GM19372 (cell line): ENCODE measurements at regions not wholly inside any gene's neighbourhood (a gene's known extent, or its start where the extent isn't known, plus 50 kb on each side); places are given as distances from the start of the nearest gene placed in this dataset.
"Not testable (repeated sequence)": the region's sequence is repeated elsewhere in the genome, so short reads cannot be mapped to it uniquely, and the experiment has no call there.

Experiments used
- ATAC-seq: cut with Tn5 transposase; IDR thresholded peaks from one replicate; pipeline ENCODE4 v1.9.1; 2021; ENCODE audit warnings: mild to moderate bottlenecking, low read depth, moderate library complexity; ENCODE audit not compliant: unreplicated experiment

DNA sequence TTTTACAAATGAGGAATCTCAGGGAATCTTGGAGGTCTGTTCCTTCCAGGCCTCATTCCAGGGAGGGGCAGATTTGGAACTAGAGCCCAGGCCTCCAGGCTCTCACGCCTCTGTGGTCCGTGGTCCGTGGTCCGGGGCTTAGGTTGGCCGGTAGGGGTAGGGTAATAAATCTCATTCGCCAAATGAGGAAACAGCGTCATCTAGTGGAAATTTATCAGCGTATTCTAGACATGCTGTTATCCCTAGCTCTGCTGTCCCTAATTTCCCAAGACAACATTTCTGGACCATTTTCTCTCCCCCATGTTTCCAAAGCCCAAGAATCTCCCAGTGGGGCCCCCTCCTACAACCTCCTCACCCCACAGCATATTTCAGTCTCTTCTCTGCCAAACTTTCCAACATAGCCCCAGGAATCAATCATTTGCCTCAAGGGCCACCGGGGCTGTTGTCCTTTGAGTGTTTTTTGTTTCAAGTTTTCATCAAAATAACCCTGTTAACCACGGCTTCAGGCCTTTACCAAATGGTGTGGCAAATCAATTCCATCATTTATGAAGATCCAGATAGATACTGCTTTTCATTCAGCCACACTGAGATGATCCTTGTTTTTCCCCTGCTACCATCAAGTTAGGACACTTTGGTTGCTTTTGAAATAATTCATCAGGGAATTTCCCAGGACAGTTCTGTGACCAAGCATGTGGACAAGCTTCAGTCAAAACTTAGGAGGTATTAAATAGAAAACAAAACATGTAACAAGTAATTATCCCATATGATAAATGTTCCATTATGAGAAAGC, 126.8 kb downstream of the ALDH8A1 start:
- ATAC-seq = peak; percentile 88

DNA sequence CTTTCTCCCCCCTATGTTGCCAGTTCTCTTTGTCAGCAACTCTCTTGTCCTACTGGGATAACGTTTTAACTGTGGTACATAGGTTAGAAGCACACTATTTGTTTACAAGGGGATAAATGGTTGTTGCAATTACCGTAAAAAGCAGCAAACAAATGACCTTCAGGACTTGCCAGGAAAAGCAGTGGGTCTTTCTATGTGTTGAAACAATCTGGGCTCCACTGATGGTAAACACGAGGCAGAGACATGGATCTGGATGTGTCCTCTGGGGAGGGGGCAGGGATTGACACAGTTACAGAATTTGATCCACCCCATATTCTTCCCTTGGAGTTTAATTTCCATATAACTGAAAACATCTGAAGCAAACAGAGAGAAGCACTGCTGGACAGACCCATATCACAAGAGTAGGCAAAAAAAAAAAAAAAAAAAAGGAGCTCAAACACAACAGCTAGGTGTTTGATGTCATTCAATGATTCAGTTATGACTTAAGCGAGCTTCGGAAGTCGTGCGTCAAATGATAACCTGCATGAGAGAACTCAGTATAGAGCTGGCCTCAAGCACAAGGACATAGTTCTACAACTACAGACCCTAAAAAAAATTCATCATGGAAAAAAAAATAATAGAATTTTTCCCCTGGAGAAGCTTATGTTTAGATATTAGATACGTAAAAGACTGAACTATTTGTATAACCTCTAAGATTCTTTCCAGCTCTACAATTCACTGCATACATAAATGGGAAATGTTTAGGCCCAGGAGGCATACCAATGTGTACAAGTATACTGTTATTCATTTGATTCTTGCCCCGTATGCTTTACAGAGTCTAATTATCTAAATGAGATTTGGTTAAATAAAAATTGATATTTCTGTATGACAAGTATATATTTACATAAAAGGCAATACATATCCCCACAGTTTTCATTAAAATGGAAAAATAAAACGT, 127.7 kb downstream of the ALDH8A1 start:
- ATAC-seq = no peak

DNA sequence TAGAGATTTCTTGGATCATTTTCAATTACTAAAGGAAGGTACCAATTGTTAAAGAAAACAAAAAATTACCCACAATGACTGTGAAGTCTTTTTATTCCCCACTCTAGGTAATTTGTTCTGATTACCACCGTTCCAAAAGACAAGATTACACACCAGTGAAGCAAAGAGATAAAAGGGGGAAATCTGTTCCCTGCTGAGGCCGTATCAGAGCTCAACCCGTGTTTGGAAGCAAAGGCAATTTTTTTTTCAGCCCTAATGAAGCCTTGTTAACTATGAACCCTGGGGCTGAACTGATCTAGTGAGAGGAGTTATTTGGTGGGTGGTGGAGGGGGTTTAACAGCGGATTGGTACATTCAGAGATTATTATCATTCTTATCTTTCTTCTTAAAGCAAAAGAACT, 128.5 kb downstream of the ALDH8A1 start:
- no peak for ATAC-seq

DNA sequence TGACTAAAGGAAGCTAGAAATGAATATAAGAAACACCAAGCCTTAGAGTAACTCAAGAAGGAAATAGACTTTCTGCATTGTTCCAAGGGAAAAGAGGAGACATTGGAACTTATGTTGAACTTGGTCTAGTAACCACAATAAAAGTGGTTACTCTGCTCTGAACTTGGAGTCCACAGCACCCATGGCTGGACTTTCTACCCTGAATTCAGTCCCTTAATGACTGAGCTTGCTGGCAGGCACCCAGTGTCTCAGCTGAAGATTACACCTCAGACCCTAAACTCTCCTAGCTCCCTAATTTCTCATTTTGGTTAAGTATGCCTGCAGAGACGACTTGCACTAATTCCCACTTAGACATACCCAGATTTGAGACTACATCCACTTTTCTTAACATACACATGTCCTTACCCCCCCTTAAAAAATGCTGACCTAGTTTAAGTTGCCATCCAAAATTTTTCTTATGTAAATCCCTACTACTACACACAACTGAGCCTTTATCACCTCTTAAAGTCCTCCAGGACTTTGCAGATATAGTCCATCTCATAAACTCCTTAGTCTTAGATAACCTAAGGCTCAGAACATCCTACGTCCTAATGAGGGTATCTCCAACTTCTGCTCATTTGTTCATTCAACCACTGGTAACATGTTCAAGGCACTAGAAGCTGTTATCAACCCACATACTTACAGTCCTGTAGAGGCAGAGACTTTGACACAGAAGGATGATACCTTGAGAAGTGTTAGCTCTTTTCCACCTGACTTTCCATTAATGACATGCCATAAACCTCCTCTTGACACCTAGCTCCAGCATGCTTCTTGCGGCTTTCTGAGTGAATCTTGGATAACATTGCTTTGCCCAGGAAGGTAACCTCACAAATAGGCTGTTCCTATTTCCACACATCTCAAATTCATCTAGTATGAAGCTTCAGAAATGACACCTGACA, 129.8 kb downstream of the ALDH8A1 start:
- no peak for ATAC-seq

DNA sequence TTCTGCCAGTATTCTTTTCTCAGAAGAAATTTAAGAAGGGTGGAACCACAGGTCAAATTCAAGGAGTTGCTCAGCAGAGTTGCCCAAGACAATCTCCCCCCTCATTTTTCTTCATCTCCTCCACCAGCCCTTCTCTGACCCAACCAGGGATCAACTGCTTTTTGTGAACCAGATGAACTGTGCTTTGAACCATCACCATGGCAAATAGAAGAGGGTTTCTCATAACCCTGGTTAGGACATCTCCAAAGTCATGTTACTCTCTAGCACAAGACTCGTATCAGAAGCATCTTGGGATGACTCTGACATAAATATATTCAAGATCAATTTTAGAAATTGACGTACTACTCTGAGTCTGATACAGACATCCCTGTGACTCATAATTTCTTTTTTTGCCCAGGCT, 130.7 kb downstream of the ALDH8A1 start:
- no peak for ATAC-seq

DNA sequence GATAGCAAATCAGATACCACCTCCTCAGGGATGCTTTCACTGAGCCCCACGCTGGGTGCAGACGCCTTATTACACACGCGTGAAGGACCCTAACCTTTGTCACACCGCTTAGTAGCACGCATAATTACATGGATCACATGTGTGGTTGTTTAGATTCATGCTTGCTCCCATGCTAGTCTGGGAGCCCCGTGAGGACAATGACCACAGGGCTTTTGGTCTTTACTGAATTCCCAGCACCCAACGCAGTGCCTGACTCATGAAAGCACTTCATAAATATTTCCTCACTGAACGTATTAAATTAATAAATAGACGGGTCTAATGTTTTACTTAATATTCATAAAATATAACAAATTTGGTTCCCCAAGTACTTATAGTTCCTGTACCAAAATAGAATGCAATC, 132.5 kb downstream of the ALDH8A1 start:
- no peak for ATAC-seq

DNA sequence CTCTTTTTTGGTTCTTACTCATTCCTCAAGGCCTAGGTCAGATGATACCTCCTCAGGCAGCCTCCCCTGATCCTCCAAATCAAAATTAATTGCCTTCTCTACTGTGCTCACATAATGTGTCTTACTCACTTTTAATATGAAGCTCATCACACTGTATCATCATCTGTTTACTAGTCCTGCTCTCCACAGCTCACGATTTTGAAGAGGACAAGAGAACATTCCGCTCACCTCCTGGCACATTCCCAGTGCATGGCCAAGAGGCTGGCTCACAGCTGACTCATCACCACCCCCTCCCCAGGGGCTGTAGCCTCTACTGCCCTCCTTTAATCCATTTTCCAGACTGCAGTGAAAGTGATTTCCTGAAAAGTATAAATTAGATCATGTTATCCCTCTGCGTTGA, 133.1 kb downstream of the ALDH8A1 start:
- ATAC-seq = no peak

DNA sequence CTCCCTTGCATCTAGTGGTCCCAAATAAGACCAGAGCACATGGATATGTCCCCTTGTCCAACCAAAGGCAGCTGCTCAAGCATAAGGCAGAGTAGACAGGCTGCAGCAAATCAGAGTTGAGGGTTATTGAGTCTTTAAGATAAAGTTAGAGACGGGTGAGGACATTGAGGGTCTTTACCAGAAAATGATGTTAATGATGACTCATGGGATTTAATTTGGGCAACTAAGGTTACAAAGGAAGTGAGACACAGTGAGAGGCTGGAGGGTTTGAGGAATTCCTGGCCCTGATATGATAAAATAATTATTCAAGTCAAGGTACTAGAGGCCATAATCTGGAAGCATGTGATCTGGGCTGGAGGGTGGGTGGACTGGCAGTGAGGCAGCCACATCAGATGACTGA, 133.6 kb downstream of the ALDH8A1 start:
- ATAC-seq = no peak

DNA sequence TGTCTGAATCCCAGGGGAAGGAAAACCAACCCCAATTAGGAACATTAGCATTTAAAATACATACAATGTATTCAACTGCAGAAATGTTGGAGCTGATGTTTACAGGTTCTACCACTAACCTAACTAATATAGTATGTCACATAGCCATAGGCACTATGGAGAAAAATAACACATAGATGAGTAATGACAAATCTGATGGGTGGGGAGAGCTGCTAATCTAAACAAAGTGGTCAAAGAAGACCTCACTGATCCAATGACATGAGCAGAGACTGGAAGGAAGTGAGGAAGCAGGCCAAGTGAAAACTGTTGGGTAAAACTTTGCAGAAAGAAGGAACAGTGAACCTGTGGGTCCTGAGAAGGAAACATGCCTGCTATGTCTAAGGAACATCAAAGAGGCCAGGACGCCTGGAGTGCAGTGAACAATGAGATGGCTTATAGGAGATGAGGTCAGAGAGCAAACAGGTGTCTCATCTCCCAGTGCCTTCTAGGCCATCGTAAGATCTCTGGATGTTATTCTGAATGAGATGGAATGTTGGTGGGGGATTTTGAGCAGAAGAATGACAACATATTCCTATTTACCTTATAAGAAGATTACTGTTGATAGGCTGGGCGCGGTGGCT, 135.7 kb downstream of the ALDH8A1 start:
- ATAC-seq = no peak

DNA sequence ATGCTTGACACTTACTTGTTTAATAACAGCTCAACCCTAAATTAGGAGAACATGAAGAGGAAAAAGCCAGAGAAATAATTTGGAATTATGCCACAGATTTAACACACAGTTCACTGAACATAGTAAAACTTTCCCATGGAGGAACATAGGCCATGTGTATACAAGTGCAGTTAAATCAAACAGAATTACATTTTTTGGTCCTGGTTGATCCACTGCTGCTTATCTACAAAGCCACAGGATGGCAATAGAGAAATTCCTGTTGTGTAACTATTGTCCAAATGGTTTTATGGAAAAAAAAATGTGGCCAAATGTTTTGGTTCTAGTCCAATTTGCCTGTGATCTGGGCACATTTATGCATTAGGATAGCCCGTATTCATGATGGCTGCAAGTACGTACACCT, 136.8 kb downstream of the ALDH8A1 start:
- ATAC-seq = no peak

DNA sequence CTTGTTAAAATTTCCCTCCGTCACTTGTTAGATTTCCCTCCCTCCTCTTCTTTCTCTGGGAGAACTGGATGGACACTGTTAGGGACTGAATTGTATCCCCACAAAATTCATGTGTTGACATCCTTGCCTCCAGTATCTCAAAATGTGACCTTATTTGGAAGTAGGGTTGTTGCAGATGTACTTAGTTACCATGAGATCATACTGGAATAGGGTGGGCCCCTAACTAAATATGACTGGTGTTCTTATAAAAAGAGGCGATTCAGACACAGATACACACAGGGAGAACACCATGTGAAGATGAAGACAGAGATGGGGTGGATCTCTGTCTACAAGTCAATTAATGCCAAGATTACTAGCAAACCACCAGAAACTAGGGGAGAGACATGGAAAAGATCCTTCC, 139.5 kb downstream of the ALDH8A1 start:
- ATAC-seq = no peak

DNA sequence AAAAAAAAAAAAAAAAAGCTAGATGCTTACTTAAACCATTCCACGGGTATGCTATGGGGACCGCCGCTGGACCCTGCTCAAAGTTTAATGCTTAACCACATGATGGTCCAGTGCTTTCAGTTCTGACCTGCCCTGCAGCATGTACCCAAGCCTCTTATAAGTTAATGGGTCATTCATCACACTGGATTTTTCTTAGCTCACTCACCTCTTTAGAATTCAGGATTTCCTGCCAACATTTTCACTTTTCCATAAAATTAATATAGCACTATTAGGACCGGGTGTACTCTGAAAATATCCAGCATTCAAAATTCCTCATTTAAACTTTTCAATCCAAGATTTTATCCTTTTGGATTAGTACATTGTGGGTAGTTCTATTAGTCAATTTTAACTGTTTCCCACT, 140.8 kb downstream of the ALDH8A1 start:
- ATAC-seq = no peak

DNA sequence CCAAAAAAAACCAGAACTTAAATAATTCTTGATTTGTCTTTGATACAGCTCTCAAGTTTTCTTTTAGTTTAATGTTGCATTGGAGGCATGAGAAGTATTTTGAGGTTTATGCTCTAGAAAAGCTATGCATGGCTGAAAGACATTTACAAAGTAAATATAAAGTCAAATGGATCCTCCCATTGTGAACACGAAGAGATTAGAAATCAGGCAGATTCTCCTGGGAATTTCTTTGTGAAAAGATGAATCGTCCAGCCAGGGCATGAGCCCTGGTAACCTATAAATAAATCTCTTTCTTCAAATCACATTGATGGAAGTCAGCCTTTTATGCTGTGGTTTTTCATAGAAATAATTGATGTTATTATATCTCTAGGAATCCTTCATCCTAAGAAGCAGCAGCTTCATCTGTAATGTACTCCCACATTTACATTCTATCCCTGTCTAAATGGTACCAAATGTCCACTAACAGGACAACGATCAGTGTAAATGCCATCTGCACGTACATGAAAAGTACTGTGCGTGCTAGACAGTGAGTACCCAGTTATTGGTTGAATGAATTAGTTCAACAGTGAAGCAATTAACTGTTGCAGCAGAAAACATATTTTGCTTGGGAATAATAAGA, 143.6 kb downstream of the ALDH8A1 start:
- ATAC-seq = no peak

DNA sequence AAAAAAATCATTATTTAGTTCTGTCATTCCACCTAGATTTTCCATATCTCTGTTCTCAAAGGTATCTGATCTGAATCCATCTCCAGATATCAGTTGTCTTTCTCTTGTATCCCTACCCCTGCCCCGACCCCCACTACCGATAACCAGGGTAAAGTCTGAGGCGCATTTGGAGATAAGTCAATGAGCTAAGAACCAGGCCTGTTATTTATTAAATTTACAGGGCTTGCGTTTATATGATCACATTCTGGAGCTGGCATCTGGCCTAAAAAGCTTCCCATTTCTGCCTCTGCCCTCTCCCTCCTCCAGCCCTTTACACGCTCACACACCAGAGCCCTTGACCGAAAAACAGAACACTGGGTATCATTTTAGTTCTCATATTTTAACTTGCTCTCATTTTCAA, 144.7 kb downstream of the ALDH8A1 start:
- no peak for ATAC-seq

DNA sequence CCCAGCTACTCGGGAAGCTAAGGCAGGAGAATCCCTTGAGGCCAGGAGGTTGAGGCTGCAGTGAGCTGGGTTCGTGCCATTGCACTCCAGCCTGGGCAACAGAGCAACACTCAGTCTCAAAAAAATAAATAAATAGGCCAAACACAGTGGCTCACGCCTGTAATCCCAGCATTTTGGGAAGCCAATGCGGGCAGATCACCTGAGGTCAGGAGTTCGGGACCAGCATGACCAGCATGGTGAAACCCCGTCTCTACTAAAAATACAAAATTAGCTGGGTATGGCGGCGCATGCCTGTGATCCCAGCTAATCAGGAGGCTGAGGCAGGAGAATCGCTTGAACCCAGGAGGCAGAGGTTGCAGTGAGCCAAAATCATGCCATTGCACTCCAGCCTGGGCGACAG, 145.6 kb downstream of the ALDH8A1 start:
- ATAC-seq = not testable (repeated sequence)

DNA sequence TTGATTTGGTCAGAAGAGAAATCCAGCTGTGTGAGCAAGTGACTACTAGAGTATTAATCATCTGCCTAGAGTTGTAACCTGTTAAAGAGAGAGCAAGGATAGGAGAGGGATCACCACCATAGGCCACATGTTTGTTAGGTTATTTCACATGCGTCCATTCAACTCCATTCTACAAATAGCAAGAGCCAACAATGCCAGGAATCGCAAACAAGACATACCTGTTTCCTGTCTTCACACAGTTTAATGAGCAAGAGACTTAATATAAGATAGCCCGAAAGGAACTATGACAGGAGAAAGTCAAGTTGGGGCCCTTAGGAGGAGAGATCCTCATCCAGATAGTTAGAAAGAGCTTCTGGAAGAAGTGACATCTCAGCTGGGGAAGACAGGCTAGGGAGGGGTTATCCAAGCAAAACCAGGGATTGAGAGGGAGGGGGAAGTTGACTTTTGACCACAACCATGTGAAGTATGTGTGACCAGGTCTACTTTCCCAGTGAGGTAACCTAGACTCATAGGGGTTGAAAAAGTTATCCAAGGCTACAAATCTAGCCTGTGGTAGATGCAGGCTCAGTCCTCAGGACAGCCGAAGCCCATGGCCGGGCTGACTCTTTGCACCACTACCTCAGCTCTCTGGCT, 147.4 kb downstream of the ALDH8A1 start:
- ATAC-seq = no peak

DNA sequence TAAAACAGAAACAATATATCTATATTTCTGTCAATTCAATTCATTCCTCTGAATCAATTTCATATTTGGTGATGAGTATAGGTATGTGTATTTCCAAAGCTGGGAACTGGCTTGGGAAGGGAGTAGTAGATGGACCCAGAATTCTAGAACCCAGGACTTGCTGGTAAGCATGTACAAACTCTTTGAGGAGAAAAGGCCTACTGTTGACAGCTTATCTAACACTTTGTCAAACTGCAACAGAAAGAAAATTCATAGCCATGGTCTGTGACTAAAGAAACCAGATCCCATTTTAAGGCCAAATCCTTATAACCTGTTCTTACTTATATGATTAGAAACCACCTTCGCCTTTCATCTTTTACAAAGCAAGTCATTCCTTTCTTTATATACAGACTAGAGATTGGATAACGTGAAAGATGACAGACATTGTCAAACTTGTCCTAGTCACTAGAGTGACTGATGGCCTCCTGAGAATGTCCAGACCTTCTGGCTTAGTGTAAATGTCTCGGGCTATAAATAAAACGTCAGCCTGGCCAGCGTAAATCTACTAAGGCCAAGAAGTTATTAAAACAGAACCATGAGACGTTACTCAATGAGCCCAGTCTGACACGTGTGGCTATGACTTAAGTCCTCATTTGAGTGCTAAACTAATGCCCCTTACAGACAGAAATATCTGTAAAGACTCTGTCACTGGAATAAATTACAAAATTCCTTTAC, 152.3 kb downstream of the ALDH8A1 start:
- no peak for ATAC-seq

DNA sequence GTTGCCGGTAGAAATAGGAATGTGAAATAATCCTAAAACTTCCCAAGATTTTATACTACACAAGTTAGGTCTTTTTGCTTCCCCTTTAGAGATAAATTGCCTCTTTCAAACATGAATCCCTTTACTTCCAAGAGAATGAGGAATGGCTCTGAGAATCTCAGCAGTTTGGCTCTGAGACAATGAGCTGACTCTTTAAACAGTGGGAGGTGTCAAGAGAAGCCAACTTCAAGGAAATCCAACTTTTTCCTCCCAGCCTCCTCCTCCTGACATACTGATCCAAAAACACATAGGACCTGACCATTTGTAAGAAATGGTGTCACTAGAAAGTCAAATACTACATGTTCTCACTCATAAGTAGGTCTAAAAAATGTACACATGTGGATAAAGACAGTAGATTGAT, 154.2 kb downstream of the ALDH8A1 start:
- no peak for ATAC-seq

DNA sequence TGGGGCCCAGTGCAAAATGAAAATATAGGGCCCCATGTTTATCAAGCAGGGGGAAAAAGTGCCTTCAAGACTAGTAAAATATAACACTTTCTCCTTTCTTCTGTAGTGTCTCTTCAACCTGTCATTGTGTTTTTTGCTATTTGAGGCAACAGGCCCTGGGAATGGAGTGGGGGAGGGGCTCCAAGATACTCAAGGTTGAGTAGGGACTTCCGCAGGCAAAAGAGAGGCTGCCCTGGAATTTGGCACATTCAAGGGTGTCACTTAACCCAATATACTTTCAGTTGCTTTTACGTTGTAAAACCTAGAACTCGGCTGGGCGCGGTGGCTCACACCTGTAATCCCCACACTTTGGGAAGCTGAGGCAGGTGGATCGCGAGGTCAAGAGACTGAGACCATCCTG, 154.9 kb downstream of the ALDH8A1 start:
- no peak for ATAC-seq
